DOHH2 (cell line): ENCODE measurements at regions not wholly inside any gene's neighbourhood (a gene's known extent, or its start where the extent isn't known, plus 50 kb on each side); places are given as distances from the start of the nearest gene placed in this dataset.

Source experiments
- EZH2phosphoT487 ChIP-seq: fragments of 200-600 bp; sonication (generic); IDR thresholded peaks from 2 replicates; pipeline ENCODE4 v1.6.1; 2017; ENCODE audit warnings: borderline replicate concordance, mild to moderate bottlenecking, antibody characterized with exemption, low read length, moderate library complexity, mixed read lengths
- TF ChIP-seq, protein P1 (sequence below): fragments of 200-600 bp; sonication (generic); IDR thresholded peaks from one replicate; pipeline ENCODE4 v1.5.1; 2014; ENCODE audit warnings: antibody characterized with exemption, mild to moderate bottlenecking, low read depth, low read length; ENCODE audit not compliant: poor library complexity, severe bottlenecking

DNA sequence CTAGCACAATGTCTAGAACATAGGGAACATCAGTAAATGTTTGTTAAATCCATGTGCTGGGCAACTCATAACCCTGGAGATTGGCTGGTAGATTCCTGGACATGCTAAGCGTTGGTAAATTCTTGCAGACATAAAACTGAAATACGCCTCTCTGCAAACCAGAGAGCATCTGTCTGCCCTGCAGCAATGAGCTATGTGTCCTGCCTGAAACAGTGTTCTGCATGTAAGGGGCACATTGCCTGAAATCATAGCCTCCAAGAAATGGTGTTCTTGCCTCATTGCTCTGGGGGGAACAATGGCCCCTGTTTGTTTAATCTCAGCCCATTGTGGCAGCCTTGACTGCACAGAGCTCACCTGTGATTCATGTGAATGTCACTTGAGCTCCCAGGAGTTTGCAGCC lies 113.5 kb upstream of the CCL2 start:
- TF ChIP-seq, protein P1, sequence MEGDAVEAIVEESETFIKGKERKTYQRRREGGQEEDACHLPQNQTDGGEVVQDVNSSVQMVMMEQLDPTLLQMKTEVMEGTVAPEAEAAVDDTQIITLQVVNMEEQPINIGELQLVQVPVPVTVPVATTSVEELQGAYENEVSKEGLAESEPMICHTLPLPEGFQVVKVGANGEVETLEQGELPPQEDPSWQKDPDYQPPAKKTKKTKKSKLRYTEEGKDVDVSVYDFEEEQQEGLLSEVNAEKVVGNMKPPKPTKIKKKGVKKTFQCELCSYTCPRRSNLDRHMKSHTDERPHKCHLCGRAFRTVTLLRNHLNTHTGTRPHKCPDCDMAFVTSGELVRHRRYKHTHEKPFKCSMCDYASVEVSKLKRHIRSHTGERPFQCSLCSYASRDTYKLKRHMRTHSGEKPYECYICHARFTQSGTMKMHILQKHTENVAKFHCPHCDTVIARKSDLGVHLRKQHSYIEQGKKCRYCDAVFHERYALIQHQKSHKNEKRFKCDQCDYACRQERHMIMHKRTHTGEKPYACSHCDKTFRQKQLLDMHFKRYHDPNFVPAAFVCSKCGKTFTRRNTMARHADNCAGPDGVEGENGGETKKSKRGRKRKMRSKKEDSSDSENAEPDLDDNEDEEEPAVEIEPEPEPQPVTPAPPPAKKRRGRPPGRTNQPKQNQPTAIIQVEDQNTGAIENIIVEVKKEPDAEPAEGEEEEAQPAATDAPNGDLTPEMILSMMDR: no peak
- TF ChIP-seq EZH2phosphoT487: no peak
